ENCODE measurements at regions not wholly inside any gene's neighbourhood (a gene's known extent, or its start where the extent isn't known, plus 50 kb on each side); places are given as distances from the start of the nearest gene placed in this dataset.

DNA sequence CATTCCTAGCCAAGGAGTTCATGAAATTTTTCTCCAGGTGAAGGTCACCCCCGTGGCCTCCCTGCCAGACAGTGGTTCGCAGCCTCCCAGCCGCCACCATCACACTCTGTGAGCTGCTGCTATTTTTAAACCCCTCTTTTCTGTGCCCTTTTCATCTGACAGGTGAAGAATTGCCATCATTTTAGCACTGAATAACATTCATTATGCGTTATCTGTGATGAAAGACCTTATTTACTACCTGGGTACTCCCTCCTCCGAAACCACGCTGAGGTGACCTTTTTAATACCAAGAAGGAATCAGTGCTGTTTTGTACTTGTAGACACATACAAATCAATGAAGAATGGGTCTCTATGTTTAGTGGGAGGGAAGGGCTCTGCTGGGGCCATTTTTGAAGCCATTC lies 148.9 kb upstream of the GPR12 start:
- TF ChIP-seq, protein P1, sequence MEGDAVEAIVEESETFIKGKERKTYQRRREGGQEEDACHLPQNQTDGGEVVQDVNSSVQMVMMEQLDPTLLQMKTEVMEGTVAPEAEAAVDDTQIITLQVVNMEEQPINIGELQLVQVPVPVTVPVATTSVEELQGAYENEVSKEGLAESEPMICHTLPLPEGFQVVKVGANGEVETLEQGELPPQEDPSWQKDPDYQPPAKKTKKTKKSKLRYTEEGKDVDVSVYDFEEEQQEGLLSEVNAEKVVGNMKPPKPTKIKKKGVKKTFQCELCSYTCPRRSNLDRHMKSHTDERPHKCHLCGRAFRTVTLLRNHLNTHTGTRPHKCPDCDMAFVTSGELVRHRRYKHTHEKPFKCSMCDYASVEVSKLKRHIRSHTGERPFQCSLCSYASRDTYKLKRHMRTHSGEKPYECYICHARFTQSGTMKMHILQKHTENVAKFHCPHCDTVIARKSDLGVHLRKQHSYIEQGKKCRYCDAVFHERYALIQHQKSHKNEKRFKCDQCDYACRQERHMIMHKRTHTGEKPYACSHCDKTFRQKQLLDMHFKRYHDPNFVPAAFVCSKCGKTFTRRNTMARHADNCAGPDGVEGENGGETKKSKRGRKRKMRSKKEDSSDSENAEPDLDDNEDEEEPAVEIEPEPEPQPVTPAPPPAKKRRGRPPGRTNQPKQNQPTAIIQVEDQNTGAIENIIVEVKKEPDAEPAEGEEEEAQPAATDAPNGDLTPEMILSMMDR (IDR thresholded peaks at IDR 0.05; ENCODE audit: borderline replicate concordance, insufficient read depth, low read depth, low read length), result no peak
- H3K4me3 ChIP-seq (ENCODE audit: low read depth, low read length), result no peak overlapping the region

DNA sequence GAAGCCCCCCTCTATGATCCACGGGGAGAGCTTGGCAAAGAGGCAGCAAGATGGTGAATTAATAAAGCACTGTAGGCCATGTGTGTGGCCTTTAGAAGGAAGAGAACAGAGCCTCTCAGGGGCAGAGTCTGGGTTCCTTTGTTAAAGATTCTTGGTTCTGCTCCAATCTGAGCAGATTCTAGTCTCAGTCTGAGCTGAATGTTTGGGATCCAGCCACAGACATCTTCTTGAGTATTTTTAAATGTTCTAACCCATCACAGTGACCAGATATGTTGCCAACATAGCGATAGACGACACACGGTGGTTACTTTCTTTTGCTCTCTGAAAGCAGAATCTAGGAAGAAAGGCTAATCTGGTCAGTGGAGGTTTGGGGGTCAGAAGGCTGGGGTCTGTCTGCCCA lies 147.5 kb upstream of the GPR12 start:
- TF ChIP-seq, protein P1 (IDR thresholded peaks at IDR 0.05; ENCODE audit: borderline replicate concordance, insufficient read depth, low read depth, low read length), result no peak
- H3K4me3 ChIP-seq (ENCODE audit: low read depth, low read length), result no peak overlapping the region

DNA sequence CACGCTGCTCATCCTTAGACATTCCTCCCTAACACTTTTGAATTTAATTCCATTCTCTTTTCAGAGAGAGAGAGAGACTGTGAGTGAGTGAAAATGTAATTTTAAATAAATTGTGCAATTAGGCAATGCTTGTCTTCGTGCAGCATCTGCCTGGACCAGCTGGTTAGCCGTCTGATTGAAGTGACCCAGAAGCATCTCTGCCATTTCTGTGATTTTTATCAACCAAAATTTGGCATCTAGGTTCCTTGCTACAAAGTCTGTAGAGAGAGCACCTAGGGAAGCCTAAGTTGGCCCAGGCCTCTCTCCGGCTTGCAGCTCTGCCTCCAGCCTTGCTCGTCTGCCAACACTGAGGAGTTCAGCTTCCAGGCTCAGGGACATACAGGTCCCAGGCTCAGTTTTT lies 138.6 kb upstream of the GPR12 start:
- TF ChIP-seq, protein P1 (IDR thresholded peaks at IDR 0.05; ENCODE audit: borderline replicate concordance, insufficient read depth, low read depth, low read length), result no peak
- no peak overlapping the region for H3K4me3 ChIP-seq (ENCODE audit: low read depth, low read length)

DNA sequence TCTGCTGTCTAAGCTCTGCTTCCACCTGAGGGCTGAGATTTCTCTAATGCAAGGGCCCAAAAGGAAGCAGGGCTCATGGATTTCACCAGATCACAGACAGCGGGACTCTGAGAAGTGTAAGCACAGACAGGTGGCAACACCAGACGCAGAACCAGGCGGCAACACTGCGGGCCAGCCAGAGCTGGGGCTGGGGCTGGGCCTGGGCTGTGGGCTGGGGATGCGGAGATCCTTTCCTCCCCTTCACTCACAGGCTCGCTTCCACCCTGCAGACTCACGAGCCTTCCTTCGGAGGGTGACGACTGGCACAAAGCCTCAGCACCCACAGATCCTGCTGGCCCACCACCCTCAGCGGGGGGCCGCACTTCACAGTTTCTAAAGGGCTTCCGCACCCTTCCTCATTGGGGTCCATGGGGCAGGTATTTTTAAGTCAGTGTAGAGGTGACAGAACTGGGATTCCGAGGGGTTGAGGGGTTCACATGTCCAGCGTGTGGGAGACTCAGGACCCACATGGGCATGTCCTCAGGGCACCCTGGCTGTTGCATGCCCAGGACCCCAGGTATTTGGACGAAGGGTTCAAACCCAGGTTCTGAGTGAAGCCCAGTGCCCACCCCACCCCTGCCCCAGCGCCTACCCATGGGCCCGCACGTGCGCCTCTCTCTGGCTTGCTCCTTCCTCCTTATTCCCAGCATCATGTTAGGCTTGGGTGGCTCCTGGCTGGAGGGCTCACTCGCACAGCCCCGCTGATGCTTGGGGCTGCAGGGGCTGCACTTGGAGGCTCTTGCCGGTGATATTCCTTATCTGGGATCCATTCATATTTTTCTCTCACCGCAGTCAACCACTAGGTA lies 137.3 kb upstream of the GPR12 start:
- TF ChIP-seq, protein P1 (IDR thresholded peaks at IDR 0.05; ENCODE audit: borderline replicate concordance, insufficient read depth, low read depth, low read length), result no peak

DNA sequence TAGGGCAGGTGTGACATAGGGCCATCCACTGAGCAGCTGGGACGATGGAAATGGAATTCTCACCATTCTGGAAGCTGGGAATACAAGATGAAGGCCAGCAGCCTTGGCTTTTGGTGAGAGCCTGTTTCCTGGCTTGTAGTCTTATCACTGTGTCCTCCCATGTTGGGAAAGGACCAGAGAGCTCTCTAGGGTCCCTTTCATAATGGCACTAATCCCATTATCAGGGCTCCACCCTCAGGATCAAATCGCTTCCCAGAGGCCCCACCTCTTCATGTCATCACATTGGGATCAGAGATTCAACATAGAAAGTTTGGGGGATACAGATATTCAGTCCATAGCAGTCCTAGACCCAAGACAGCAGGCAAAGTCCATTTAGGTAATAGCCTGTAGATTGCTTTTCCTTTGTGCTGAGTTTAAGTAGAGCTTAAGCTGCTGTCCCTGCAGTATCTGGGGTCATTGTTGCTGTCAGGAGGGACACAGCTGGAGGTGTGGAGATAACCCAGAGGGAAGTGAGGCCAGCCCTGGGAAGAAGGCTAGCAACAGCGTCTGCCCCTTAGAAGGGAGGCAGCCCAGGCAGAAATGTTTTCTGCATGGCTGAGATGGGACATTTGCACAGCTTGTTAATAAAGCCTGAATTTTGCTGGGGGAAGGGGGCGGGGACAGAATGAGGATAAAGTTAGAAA lies 136.5 kb upstream of the GPR12 start:
- TF ChIP-seq, protein P1 (IDR thresholded peaks at IDR 0.05; ENCODE audit: borderline replicate concordance, insufficient read depth, low read depth, low read length), result no peak
- H3K4me3 ChIP-seq (ENCODE audit: low read depth, low read length), result no peak overlapping the region

More for the DNA sequence above, 137.3 kb upstream of the GPR12 start:
- H3K4me3 ChIP-seq (ENCODE audit: low read depth, low read length), result no peak overlapping the region

DNA sequence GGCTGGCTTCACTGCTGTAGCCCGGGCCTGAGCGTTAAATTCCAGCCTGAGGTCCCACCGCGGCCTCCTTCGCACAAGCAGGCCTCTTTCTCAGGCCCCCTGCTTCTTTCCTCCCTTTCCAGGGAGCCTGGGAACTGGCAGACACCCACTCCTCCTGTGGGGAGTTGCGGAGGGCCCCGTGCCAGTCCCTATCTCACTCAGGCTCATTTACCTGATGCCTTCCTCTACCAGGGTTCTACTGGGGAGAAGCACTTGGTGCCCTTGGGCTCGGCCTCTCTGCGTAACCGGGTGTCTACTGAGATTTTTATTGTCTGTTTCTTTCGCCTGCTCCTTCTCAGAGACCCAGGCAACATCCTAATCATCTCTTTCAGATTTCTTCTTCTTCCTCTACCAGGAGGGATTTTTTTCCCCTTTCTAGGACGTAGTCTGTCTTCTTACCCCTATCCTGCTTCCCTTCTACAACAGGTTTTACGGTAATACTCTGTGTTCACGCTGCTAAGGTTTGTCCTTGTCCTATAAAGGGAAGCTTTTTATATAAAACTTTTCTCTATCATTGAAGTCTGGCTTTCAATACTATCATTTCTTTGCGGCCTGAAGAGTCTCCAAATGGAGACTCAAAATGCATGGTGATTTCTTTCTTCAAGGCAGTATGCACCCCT lies 135.4 kb upstream of the GPR12 start:
- H3K4me3 ChIP-seq (ENCODE audit: low read depth, low read length), result no peak overlapping the region
- TF ChIP-seq, protein P1 (IDR thresholded peaks at IDR 0.05; ENCODE audit: borderline replicate concordance, insufficient read depth, low read depth, low read length), result no peak
